GM18909 (cell line): ENCODE measurements at regions not wholly inside any gene's neighbourhood (a gene's known extent, or its start where the extent isn't known, plus 50 kb on each side); places are given as distances from the start of the nearest gene placed in this dataset.
"Not testable (repeated sequence)": the region's sequence is repeated elsewhere in the genome, so short reads cannot be mapped to it uniquely, and the experiment has no call there.

Experiments used
- ATAC-seq: cut with Tn5 transposase; IDR thresholded peaks from one replicate; pipeline ENCODE4 v1.9.1; 2021; ENCODE audit warnings: mild to moderate bottlenecking; ENCODE audit not compliant: unreplicated experiment, poor library complexity

DNA sequence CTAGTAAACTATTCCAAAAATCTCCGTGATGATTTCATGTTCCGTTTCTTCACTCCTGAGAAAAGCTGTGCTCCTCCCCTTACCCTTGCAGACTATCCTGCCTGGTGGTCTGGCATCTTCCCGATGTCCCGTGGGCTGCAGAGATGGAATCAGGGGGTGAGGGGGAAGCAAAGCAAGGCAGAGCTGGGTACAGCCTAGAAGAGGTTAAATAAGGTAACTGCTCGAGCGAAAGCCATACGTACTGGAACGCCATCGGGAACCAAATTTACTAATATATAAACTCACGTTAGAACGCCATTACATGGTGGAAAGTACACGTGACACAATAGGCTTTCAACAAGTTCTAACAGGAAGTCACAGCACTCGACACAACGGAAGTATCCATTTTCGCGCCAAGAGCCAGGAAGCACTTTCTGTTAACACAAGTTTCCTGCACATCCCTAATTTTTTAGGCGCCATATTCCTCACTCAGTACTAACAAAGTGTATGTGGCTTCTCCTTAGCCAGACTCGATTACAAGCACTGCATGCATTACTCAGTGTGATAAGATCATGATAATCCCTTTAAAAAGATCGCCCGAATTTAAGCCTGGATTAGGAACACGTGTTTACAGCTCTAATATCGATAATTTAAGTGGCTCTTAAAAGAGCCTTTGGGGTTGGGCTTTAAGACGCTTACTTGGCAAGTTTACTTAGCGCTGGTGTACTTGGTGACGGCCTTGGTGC, 101.6 kb upstream of the PRSS16 start:
- ATAC-seq = peak; percentile 30

DNA sequence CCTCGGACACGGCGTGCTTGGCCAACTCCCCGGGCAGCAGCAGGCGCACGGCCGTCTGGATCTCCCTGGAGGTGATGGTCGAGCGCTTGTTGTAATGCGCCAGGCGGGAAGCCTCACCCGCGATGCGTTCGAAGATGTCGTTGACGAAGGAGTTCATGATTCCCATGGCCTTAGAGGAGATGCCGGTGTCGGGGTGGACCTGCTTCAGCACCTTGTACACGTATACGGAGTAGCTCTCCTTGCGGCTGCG, 101.1 kb upstream of the PRSS16 start:
- not testable (repeated sequence) for ATAC-seq

DNA sequence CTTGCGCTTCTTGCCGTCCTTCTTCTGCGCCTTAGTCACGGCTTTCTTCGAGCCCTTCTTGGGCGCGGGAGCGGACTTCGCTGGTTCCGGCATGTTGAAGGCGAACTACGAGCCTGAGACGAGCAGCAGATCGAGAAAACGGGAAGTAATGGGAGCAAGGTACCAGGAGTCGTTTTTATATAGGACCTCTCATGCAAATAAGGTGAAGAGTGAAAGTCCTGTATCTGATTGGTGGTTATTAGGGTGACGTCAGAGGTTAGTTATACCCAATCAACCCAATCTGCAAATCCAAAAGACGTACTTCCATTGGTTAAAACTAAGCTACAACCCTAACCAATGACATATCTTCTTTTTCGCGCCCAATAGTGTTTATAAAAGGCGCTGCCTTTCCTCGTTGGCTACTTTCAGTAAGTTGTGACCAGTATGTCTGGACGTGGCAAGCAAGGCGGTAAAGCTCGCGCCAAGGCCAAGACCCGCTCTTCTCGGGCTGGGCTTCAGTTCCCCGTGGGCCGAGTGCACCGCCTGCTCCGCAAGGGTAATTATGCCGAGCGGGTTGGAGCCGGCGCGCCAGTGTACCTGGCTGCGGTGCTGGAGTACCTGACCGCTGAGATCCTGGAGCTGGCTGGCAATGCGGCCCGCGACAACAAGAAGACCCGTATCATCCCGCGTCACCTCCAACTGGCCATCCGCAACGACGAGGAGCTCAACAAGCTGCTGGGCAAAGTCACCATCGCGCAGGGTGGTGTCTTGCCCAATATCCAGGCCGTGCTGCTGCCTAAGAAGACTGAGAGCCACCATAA, 100.6 kb upstream of the PRSS16 start:
- peak; percentile 83 for ATAC-seq

DNA sequence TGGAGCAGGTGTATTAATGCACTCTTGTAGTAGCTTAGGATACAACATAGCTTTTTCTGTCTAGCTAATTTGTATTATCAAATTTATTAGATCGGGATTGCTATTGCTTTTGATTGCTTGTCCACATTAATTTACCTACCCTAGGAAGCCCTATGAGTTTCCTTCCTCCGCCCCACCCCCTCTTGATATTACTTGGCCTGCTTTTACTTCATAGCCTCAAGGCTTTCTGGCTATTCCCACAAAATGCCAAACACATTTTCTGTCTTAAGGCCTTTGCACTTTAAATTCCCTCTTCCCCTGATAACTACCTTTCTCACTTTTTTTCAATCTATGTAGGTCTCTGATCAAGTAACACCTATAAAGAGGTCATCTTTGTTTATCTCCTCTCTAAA, 99.1 kb upstream of the PRSS16 start:
- no peak for ATAC-seq

DNA sequence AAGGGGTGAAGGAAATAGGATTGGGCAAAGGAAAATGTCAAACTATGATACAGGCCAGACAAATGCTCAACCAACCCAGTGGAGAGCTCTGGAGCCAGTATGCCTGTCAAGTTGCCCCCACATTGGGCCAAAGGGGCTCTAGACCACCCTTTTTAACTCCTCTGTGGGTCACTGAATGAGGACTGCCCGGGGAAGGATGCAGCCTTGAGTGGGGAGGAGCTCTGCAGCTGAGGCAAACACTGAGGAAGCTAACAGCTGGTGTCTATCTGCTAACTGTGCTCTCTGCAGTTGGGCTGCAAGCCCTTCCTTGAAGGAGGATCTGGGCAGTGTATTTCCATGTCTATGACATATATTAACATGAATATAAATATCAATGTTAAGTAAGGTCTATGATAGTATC, 98.4 kb upstream of the PRSS16 start:
- ATAC-seq = no peak

DNA sequence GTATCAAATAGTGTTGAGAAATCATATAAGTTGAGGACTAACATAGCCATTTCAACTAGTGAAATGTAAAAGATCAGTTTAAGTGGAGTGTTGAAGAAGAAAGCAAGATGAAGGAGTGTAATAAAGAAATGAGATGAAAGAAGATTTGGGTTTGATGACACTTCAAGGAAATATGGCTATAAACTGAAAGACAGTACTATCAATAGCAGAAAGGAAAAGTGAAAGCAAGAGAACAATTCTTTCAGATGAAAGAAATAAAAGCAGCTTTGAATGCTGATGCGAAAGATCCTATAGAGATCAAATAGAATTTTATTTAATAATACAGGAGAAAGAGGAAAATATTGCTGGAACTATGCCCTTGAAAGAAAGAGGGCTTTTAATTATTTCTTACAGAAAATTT, 92.8 kb upstream of the PRSS16 start:
- no peak for ATAC-seq

DNA sequence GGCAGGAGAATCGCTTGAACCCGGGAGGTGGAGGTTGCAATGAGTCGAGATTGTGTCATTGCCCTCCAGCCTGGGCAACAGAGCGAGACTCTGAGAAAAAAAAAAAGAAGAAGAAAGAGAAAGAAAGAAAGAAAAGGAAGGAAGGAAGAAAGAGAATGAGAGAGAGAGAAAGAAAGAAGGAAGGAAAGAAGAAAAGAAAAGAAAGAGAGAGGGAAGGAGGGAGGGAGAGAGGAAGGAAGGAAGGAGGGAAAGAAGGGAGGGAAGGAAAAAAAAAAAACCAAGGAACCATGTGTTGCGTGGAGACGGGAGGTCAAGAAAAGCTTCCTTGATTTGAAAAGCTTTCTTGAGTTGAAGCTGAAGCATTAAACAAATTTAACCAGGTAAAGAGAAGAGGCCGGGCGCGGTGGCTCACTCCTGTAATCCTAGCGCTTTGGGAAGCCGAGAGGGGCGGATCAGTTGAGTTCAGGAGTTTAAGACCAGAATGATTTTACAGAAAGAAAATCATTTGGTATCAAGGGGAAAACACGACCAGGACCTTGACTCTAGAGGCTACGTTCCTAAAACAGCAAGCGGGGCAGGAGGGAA, 90.5 kb upstream of the PRSS16 start:
- no peak for ATAC-seq

DNA sequence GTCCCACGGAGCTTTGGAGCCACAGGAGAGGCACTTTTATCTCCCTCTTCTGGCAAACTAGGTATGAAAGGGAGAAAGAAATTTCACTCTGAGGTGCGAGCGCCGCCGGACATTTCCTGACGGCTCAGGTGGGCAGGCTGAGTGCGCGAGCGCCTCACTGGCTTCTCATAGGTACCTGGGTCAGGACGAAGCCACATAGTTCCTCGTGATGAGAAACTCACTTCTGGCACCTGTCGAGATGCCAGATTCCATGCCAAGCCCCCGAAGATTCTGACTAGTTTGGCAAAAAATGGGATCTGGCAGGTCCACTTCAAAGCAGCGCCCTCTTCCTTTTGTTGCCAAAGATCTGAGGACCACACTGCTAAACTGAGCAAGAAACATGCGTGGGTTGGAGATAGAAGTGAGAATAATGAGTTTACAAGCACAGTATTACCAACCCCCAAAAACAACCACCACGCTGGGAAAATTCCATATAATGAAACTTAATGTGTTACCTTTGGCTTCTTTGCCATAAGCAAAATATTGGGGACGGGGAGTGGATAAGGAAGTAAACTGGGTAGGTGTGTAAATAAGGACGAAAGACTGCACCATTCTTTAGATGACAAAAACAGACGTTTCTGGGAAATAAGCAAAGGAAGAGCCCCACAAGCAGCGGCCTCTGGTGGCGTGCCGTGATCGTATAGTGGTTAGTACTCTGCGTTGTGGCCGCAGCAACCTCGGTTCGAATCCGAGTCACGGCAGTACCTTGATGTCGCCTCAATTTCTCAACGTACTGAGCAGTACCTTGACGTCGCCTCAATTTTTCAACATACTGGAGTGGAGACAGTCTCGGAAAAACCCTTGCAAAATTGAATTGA, 89.8 kb upstream of the PRSS16 start:
- peak; percentile 58 for ATAC-seq

DNA sequence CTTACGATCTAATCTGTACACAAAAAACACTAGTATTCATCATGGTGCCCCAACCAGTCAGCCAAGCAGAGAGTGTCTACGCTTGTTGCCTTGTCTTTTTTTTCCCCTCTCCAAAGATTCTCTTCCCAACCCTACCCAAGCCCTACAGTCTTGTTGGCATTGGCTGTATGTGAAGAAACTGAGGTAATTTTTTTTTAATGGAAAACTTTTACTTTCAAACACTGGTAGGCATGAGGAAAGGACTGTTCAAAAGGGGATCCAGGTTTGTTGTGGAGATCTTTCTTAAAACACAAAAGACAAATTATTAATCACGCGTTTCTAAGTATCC, 89.2 kb upstream of the PRSS16 start:
- ATAC-seq = no peak

DNA sequence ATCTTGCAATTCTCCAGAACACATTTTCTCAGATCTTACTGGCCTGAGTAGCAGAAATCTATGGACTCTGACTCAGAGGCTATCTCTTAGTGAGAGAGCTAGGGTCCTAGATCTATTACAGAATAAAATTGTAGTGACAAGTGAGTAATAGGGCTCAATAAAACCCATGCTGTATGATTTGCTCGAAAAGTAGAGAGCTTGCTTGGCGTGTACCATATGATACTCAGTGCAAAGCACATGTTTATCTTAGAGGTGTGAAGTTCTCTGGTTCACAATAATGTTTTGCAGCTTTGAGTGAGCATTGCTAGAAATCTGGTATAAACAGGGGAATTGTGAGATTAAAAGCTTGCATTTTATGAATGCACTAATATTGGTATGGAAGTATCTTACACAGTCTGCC, 87.8 kb upstream of the PRSS16 start:
- ATAC-seq = no peak

DNA sequence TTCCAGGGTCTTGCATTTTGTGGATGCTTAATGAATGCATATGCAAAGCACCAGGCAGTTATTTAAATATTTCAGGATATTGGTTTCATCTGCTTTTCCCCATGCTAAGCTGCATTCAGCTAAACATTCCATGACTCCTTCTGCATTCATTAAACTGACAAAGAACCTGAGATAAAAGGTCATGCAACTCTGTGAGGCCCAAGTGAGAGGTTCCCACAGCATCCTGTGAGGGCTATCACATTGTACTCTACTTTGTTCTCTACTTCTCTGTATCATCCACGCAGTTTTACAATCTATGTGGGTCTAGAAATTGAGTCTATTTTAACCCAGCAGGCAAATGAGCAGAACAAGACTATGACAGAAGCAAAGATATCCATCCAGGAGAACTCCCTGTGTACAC, 86.4 kb upstream of the PRSS16 start:
- no peak for ATAC-seq

DNA sequence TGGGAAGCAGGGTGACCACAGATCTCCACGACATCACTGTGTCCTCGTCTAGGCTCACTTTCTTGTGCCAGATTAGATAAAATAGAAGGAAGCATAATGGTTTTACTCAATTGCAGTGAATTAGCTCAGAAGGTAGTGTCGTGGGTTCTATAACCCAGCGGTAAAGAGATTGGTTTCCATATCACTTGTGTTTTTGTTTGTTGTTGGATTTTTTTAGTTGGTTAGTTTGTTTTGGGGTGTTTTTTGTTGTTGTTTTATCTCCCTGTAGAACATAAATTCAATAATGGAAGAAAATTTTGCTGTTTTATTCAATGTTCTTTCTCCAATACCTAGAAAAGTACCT, 85.9 kb upstream of the PRSS16 start:
- ATAC-seq = no peak

DNA sequence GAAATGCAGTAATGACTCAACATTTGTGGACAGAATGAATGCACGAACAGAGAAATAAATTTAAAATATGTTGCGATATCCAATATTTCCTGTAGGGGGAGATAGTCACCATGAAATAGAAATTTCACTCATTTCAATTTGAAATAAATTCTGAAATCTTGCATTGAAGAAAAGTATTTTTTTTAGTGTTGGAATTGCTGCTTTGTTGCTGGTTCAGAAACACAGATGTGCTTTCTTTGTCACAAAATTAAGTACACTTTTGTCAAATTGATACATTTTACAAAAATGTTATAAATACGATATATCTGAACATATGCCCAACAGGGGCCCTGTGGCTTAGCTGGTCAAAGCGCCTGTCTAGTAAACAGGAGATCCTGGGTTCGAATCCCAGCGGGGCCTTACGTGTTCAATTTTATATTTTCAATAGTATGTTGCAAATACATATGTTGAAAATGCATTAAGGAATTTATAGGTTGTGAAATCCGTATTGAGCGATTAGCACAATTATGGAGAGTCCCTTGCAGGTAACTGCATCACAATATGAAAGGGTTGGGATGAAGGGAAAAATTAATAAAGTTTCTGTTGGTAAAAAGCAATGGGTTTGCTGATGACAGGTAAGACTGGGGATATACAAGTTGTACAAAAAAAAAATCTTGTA, 85.4 kb upstream of the PRSS16 start:
- no peak for ATAC-seq

DNA sequence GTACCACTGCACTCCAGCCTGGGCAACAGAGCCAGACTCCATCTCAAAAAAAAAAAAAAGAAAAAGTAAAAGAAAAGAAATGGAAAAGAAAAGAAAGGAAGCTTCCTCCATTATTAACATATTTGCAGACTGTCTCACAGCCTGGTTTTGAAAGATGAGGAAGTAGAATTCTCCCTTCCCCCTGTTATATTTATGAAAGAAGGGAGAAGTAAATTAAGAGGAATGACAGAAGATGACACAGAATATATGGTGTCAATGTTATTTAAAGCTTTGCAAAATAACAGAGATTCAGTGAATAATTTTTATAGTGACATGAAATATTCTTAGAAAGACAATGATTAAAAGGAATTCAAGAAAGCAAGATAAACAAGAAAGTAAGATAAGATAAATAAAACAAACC, 83.7 kb upstream of the PRSS16 start:
- no peak for ATAC-seq

DNA sequence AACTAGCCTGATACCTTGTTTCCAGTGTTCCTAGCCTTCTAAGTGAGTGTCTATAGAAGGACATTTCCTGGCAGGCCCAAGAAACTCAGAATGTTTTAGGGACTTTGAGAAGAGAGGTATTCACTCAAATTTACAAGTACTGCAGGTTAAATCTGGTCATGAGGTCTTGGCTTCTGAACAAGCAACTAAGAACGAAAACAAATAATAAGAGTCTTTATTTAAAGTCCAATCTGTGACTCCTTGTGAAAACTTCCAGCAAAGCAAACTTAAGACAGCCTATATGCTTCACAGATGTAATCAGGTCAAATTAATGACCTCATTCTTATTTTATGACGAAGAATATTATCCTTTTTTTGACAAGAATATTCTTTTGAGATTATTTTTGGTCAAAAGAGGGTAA, 79.4 kb upstream of the PRSS16 start:
- no peak for ATAC-seq

DNA sequence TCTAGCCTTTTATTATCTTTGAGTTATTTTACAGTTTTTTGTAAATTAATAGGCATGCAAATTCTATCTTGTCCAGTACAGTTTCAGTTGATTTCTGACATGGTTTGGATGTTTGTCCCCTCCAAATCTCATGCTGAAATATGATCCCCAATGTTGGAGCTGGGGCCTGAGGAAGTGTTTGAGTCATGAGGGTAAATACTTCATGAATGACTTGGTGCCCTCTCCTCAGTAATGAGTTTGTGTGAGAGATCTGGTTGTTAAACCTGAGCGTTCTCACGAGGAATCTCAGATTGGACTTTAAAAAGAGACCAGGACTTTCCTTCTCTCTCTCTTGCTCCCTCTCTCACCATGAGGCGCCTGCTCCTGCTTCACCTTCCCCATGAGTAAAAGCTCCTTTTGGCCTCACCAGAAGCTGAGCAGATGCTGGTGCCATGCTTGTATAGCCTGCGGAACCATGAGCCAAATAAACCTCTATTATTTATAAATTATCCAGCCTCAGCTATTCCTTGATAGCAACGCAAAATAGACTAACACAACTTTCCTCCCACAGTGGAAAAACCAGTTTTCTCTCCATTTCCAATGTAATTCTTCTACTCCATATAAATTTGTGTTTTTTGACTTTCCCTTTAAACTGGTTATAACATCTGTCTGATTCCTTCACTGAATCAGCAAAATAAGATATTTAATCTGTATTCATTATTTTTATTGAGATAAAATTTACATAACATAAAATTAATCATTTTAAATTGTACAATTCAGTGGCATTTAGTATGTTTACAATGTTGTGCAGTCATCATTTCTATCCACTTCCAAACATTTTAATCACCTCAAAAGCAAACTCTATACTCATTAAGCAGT, 78.7 kb upstream of the PRSS16 start:
- no peak for ATAC-seq

DNA sequence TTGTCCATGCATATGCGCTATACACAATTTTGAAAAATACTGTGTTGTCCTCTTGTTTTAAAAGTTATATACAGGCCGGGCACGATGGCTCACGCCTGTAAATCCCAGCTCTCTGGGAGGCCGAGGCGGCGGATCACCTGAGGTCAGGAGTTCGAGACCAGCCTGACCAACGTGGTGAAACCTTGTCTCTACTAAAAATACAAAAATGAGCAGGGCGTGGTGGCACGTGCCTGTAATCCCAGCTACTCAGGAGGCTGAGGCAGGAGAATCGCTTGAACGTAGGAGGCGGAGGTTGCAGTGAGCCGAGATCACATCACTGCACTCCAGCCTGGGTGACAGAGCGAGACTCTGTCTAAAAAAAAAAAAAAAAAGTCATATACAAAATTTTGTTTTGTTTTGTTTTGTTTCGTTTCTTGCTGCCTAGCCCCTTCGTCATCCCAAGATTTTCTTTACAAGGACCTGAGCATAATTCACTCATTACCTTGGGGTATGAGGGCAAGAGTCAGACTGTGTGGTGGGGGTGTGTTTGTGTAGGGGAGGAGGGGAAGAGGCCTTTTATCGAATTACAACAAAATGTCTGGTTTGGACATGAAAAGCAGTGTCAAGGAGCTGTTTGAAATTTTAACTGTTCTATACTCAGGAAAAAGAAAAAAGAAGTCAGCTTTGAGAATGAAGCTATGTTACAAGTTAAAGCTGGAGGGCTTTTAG, 74.8 kb upstream of the PRSS16 start:
- ATAC-seq = not testable (repeated sequence)

DNA sequence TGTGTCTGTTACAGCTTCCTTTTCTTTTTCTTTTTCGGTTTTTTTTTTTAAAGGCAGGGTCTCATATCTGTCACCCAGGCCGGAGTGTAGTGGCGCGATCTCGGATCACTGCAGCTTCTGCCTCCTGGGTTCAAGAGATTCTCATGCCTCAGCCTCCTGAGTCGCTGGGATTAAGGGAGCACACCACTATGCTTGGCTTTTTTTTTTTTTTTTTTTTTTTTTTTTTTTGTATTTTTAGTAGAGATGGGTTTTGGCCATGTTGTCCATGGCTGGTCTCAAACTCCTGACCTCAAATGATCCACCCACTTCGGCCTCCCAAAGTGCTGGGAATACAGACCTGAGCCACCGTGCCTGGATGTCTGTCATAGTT, 74.3 kb upstream of the PRSS16 start:
- not testable (repeated sequence) for ATAC-seq

DNA sequence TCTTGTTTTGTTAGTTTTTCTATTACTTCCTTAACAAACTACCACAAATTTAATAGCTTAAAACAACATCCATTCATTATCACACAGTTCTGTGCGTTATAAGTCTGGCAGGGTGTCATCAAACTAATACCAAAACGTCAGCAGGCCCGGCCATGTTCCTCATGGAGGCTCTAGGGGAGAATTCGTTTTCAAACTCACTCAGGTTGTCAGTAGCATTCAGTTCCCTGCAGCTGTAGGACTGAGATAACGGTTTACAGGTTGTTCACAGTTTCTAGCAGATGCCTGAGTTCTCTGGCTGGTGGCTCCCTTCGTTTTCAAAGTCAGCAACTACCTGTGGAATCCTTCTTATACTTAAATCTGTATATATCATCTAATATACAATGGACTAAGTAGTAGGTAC, 72.5 kb upstream of the PRSS16 start:
- no peak for ATAC-seq
